Neural cell (in vitro differentiated cells): ENCODE measurements at regions not wholly inside any gene's neighbourhood (a gene's known extent, or its start where the extent isn't known, plus 50 kb on each side); places are given as distances from the start of the nearest gene placed in this dataset.

Experiments used
- H2AFZ ChIP-seq: fragments of 200-600, 300-800 bp; sonication (generic), shearing (Covaris generic); 2 replicates; pipeline ENCODE4 v1.6.0; 2014; ENCODE audit warnings: low read depth, mild to moderate bottlenecking, antibody characterized with exemption, low read length, moderate library complexity
- H3F3A ChIP-seq: fragments of 200-600 bp; shearing (Covaris generic); 2 replicates; pipeline ENCODE4 v1.6.1; 2016; ENCODE audit warnings: mild to moderate bottlenecking, moderate library complexity, mixed read lengths, antibody characterized with exemption, low read length; ENCODE audit not compliant: insufficient read depth, poor library complexity, severe bottlenecking
- H3K27ac ChIP-seq: fragments of 200-600, 300-800 bp; sonication (generic), shearing (Covaris generic); 2 replicates; pipeline ENCODE4 v1.5.1; 2014; ENCODE audit warnings: mild to moderate bottlenecking, low read length, moderate library complexity
- H3K27me3 ChIP-seq: fragments of 300-800, 200-600 bp; sonication (generic), shearing (Covaris generic); 2 replicates; pipeline ENCODE4 v1.6.0; 2014; ENCODE audit warnings: mild to moderate bottlenecking, low read depth, low read length, moderate library complexity; ENCODE audit not compliant: insufficient read depth
- H3K36me3 ChIP-seq: fragments of 300-800, 200-600 bp; sonication (generic), shearing (Covaris generic); 2 replicates; pipeline ENCODE4 v1.5.1; 2014; ENCODE audit warnings: mild to moderate bottlenecking, antibody characterized with exemption, low read length, moderate library complexity; ENCODE audit not compliant: insufficient read depth
- H3K4me2 ChIP-seq: fragments of 300-800, 200-600 bp; sonication (generic), shearing (Covaris generic); 2 replicates; pipeline ENCODE4 v1.6.0; 2014; ENCODE audit warnings: mild to moderate bottlenecking, low read length
- H3K4me3 ChIP-seq: fragments of 300-800, 200-600 bp; sonication (generic), shearing (Covaris generic); 2 replicates; pipeline ENCODE4 v1.5.1; 2014; ENCODE audit warnings: mild to moderate bottlenecking, low read length, moderate library complexity
- H3K79me2 ChIP-seq: fragments of 200-600 bp; shearing (Covaris generic); replicated peaks from 2 replicates; pipeline ENCODE4 v1.6.0; 2014; ENCODE audit warnings: mild to moderate bottlenecking, low read length, moderate library complexity; ENCODE audit not compliant: insufficient read depth
- H3K9ac ChIP-seq: fragments of 300-800, 200-600 bp; sonication (generic), shearing (Covaris generic); 2 replicates; pipeline ENCODE4 v1.6.1; 2016; ENCODE audit warnings: mild to moderate bottlenecking, low read length, mixed read lengths
- H3K9me2 ChIP-seq: fragments of 200-600 bp; shearing (Covaris generic); 2 replicates; pipeline ENCODE4 v1.6.1; 2016; ENCODE audit warnings: mild to moderate bottlenecking, low read length, mixed read lengths; ENCODE audit not compliant: insufficient read depth
- H3K9me3 ChIP-seq: fragments of 200-600, 300-800 bp; sonication (generic), shearing (Covaris generic); 2 replicates; pipeline ENCODE4 v1.6.1; 2016; ENCODE audit warnings: mild to moderate bottlenecking, mixed run types, low read length, moderate library complexity, mixed read lengths
- H4K20me1 ChIP-seq: fragments of 200-600 bp; shearing (Covaris generic); 2 replicates; pipeline ENCODE4 v1.6.1; 2016; ENCODE audit warnings: mild to moderate bottlenecking, mixed run types; ENCODE audit not compliant: insufficient read depth
- CTCF ChIP-seq: fragments of 450-650 bp; IDR thresholded peaks from 2 replicates; pipeline ENCODE4 v1.5.1; 2014; ENCODE audit warnings: antibody characterized with exemption, mild to moderate bottlenecking, moderate library complexity; ENCODE audit not compliant: poor library complexity, severe bottlenecking
- EP300 ChIP-seq: fragments of 450-650 bp; conservative IDR thresholded peaks from 2 replicates; pipeline ENCODE4 v1.6.1; 2014; ENCODE audit warnings: antibody characterized with exemption, mild to moderate bottlenecking, moderate library complexity; ENCODE audit not compliant: poor library complexity, severe bottlenecking
- EZH2 ChIP-seq: fragments of 200-600, 300-800 bp; shearing (Covaris generic), sonication (generic); IDR thresholded peaks from 2 replicates; pipeline ENCODE4 v1.6.1; 2014; ENCODE audit warnings: antibody characterized with exemption, low read length, borderline replicate concordance, mild to moderate bottlenecking; ENCODE audit not compliant: insufficient read depth, poor library complexity, severe bottlenecking
- MXI1 ChIP-seq: fragments of 450-650 bp; conservative IDR thresholded peaks from 2 replicates; pipeline ENCODE4 v1.6.1; 2014; ENCODE audit warnings: antibody characterized with exemption, mild to moderate bottlenecking; ENCODE audit not compliant: poor library complexity, severe bottlenecking
- POLR2AphosphoS5 ChIP-seq: IDR thresholded peaks from 2 replicates; pipeline ENCODE4 v1.6.1; 2012
- RAD21 ChIP-seq: fragments of 450-650 bp; conservative IDR thresholded peaks from 2 replicates; pipeline ENCODE4 v1.6.1; 2014; ENCODE audit warnings: antibody characterized with exemption, mild to moderate bottlenecking, moderate library complexity
- REST ChIP-seq: IDR thresholded peaks from 2 replicates; pipeline ENCODE4 v1.6.1; 2012; ENCODE audit warnings: borderline replicate concordance
- SMC3 ChIP-seq: fragments of 450-650 bp; conservative IDR thresholded peaks from 2 replicates; pipeline ENCODE4 v1.6.1; 2014; ENCODE audit warnings: antibody characterized with exemption, mild to moderate bottlenecking, moderate library complexity; ENCODE audit not compliant: poor library complexity
- TAF1 ChIP-seq: IDR thresholded peaks from 2 replicates; pipeline ENCODE4 v1.6.1; 2012; ENCODE audit warnings: low read depth

- H3K79me2 ChIP-seq, result no peaks in the 10 kb centered on the region
- no peak overlapping the region for H3K27ac ChIP-seq
- H3K36me3 ChIP-seq, result no peaks in the 10 kb centered on the region
- H2AFZ ChIP-seq, result no peak overlapping the region
- H3K27me3 ChIP-seq, result no peaks in the 10 kb centered on the region
- H3K9ac ChIP-seq, result no peak overlapping the region
- no peak overlapping the region for H3K4me3 ChIP-seq
- H4K20me1 ChIP-seq, result no peaks in the 10 kb centered on the region
- no peaks in the 10 kb centered on the region for H3F3A ChIP-seq
- TF ChIP-seq TAF1, result no peak
- TF ChIP-seq RAD21, result no peak
- no peak for TF ChIP-seq SMC3
- TF ChIP-seq MXI1, result no peak
- TF ChIP-seq EP300, result no peak
- TF ChIP-seq EZH2, result no peak
- no peak for TF ChIP-seq REST
- TF ChIP-seq CTCF, result no peak
- TF ChIP-seq POLR2AphosphoS5, result no peak
- H3K9me3 ChIP-seq, result no peaks in the 10 kb centered on the region
- H3K4me2 ChIP-seq, result no peak overlapping the region
- no peaks in the 10 kb centered on the region for H3K9me2 ChIP-seq
These were observed 484.6 kb downstream of the OLFM4 start for GRCh38 chr13:53513226-53513625.

GRCh38 chr13:53520132-53520531, 491.5 kb downstream of the OLFM4 start:
- TF ChIP-seq SMC3 (no peak), CTCF (no peak), TAF1 (no peak), RAD21 (no peak), REST (no peak), POLR2AphosphoS5 (no peak)
- Histone ChIP-seq H3K27ac (no peak overlapping the region), H3K9ac (no peak overlapping the region), H3F3A (no peaks in the 10 kb centered on the region), H3K36me3 (no peaks in the 10 kb centered on the region), H3K4me3 (no peak overlapping the region), H3K79me2 (no peaks in the 10 kb centered on the region), H3K9me2 (no peaks in the 10 kb centered on the region), H3K4me2 (no peak overlapping the region), H2AFZ (no peak overlapping the region), H3K9me3 (no peaks in the 10 kb centered on the region), H3K27me3 (no peaks in the 10 kb centered on the region), H4K20me1 (no peaks in the 10 kb centered on the region)
